HepG2 (cell line): ENCODE measurements at regions not wholly inside any gene's neighbourhood (a gene's known extent, or its start where the extent isn't known, plus 50 kb on each side); places are given as distances from the start of the nearest gene placed in this dataset.

Experiments
- ARID2 ChIP-seq: sonication (generic); formaldehyde crosslinking; IDR thresholded peaks from 2 replicates; pipeline ENCODE4 v1.8.1; 2022; ENCODE audit warnings: mild to moderate bottlenecking, missing genetic modification reagents, borderline replicate concordance
- BCL6 ChIP-seq: IDR thresholded peaks from 2 replicates; pipeline ENCODE4 v1.6.1; 2016; ENCODE audit warnings: missing genetic modification reagents, missing compliant biosample characterization
- CEBPB ChIP-seq: IDR thresholded peaks from 2 replicates; pipeline ENCODE4 v1.6.1; 2011; ENCODE audit warnings: low read depth, low read length, improper control_type of control experiment, borderline replicate concordance
- CEBPG ChIP-seq: IDR thresholded peaks from 2 replicates; pipeline ENCODE4 v1.6.1; 2016
- EP300 ChIP-seq, 3 experiments: sonication (generic) in 1 of 3; formaldehyde crosslinking in 1 of 3; IDR thresholded peaks; 2 replicates each; pipeline versions ENCODE4 v1.5.1 to v1.6.1; 2011 to 2020; ENCODE audit warnings: low read depth in 2 of 3, low read length in 2 of 3, borderline replicate concordance in 1 of 3, improper control_type of control experiment in 1 of 3, mild to moderate bottlenecking in 1 of 3, missing genetic modification reagents in 1 of 3, moderate library complexity in 1 of 3
- GABPA ChIP-seq, 2 experiments: IDR thresholded peaks; 2 replicates each; pipeline ENCODE4 v1.6.1; 2011 to 2016; ENCODE audit warnings: low read depth in 2 of 2, low read length in 1 of 2, missing biosample characterization in 1 of 2, missing genetic modification characterization in 1 of 2
- HNF1B ChIP-seq: sonication (generic); formaldehyde crosslinking; IDR thresholded peaks from 2 replicates; pipeline ENCODE4 v1.5.1; 2020; ENCODE audit warnings: mild to moderate bottlenecking, moderate library complexity, missing genetic modification reagents
- HOXA9 ChIP-seq: sonication (generic); formaldehyde crosslinking; IDR thresholded peaks from 2 replicates; pipeline ENCODE4 v1.8.1; 2022; ENCODE audit warnings: missing genetic modification reagents, mild to moderate bottlenecking, moderate library complexity, borderline replicate concordance
- ISL2 ChIP-seq: sonication (generic); formaldehyde crosslinking; IDR thresholded peaks from 2 replicates; pipeline ENCODE4 v1.5.0; 2020; ENCODE audit warnings: missing genetic modification reagents
- KAT7 ChIP-seq: IDR thresholded peaks from 2 replicates; pipeline ENCODE4 v1.6.1; 2018; ENCODE audit warnings: borderline replicate concordance, missing compliant biosample characterization
- NFKB2 ChIP-seq: sonication (generic); formaldehyde crosslinking; IDR thresholded peaks from 2 replicates; pipeline ENCODE4 v1.4.0; 2020; ENCODE audit warnings: missing genetic modification reagents, borderline replicate concordance
- NR2C2 ChIP-seq: sonication (generic); formaldehyde crosslinking; IDR thresholded peaks from 2 replicates; pipeline ENCODE4 v1.4.0; 2020; ENCODE audit warnings: missing genetic modification reagents, mild to moderate bottlenecking, moderate library complexity, borderline replicate concordance
- POGK ChIP-seq: sonication (generic); formaldehyde crosslinking; conservative IDR thresholded peaks from 2 replicates; pipeline ENCODE4 v1.8.0; 2022; ENCODE audit warnings: mild to moderate bottlenecking, moderate library complexity, missing genetic modification reagents
- PPARG ChIP-seq: conservative IDR thresholded peaks from 2 replicates; pipeline ENCODE4 v1.6.1; 2016; ENCODE audit warnings: missing biosample characterization, missing genetic modification reagents
- TEAD3 ChIP-seq: optimal IDR thresholded peaks from 2 replicates; pipeline ENCODE3; 2016; ENCODE audit warnings: borderline replicate concordance
- ZBTB43 ChIP-seq: sonication (generic); formaldehyde crosslinking; conservative IDR thresholded peaks from 2 replicates; pipeline ENCODE4 v1.4.0; 2020; ENCODE audit warnings: missing genetic modification reagents
- ZNF790 ChIP-seq: sonication (generic); formaldehyde crosslinking; IDR thresholded peaks from 2 replicates; pipeline ENCODE4 v1.8.0; 2022; ENCODE audit warnings: missing genetic modification reagents, mild to moderate bottlenecking, borderline replicate concordance
- TF ChIP-seq, protein P1 (sequence below): sonication (generic); formaldehyde crosslinking; IDR thresholded peaks from 2 replicates; pipeline ENCODE4 v1.8.0; 2023; ENCODE audit warnings: mild to moderate bottlenecking, missing genetic modification reagents
- TF ChIP-seq, protein P2 (sequence below): IDR thresholded peaks from 2 replicates; pipeline ENCODE4 v1.6.1; 2012; ENCODE audit warnings: inconsistent platforms

GRCh38 chr9:1231998-1232919 lies 182.1 kb downstream of the DMRT2 start (continued):
- TF ChIP-seq KAT7 (CRISPR knock-in tag) (no peak), HOXA9 (CRISPR knock-in tag) (no peak), ISL2 (0 out of 2 replicates have a peak, but pooled peaks have one; percentile 16), EP300 (IDR thresholded peaks at IDR 0.05; ENCODE audit: low read depth in 2 of 2, low read length in 2 of 2) (peak in 1 of 2 experiments; percentile 47; a peak in 2 of 4 replicates), EP300 (CRISPR knock-in tag; IDR thresholded peaks at IDR 0.05; ENCODE audit: borderline replicate concordance) (no peak), CEBPG (CRISPR knock-in tag) (peak; percentile 72), CEBPB (peak; percentile 68; the same call in 1 of the 2 replicates), TEAD3 (CRISPR knock-in tag) (peak; percentile 71), BCL6 (CRISPR knock-in tag) (peak; percentile 46; the same call in 1 of the 2 replicates), POGK (CRISPR knock-in tag) (no peak), ZNF790 (CRISPR knock-in tag) (no peak), NR2C2 (CRISPR knock-in tag) (peak; percentile 71), PPARG (peak; percentile 54; the same call in 1 of the 2 replicates), ZBTB43 (CRISPR knock-in tag) (no peak; the same call in 1 of the 2 replicates), HNF1B (CRISPR knock-in tag) (0 out of 2 replicates have a peak, but pooled peaks have one; percentile 14), GABPA (IDR thresholded peaks at IDR 0.05; ENCODE audit: low read depth, low read length) (no peak), GABPA (CRISPR knock-in tag; IDR thresholded peaks at IDR 0.05; ENCODE audit: low read depth) (peak; percentile 78), NFKB2 (CRISPR knock-in tag) (no peak), ARID2 (CRISPR knock-in tag) (no peak)
- TF ChIP-seq, protein P1, sequence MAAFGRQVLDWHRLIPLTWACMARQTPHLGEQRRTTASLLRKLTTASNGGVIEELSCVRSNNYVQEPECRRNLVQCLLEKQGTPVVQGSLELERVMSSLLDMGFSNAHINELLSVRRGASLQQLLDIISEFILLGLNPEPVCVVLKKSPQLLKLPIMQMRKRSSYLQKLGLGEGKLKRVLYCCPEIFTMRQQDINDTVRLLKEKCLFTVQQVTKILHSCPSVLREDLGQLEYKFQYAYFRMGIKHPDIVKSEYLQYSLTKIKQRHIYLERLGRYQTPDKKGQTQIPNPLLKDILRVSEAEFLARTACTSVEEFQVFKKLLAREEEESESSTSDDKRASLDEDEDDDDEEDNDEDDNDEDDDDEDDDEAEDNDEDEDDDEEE (CRISPR knock-in tag) = no peak
- TF ChIP-seq, protein P2, sequence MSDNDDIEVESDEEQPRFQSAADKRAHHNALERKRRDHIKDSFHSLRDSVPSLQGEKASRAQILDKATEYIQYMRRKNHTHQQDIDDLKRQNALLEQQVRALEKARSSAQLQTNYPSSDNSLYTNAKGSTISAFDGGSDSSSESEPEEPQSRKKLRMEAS = peak; percentile 29; the same call in 1 of the 2 replicates
